DMS153 treated with DMSO at 0.1 percent for 48 hours (cell line): ENCODE measurements at regions not wholly inside any gene's neighbourhood (a gene's known extent, or its start where the extent isn't known, plus 50 kb on each side); places are given as distances from the start of the nearest gene placed in this dataset.

ENCODE experiments used
- DNase-seq: peaks from one replicate; lab custom pipeline; 2025; ENCODE audit not compliant: unreplicated experiment; lab: John Stamatoyannopoulos, UW

DNA sequence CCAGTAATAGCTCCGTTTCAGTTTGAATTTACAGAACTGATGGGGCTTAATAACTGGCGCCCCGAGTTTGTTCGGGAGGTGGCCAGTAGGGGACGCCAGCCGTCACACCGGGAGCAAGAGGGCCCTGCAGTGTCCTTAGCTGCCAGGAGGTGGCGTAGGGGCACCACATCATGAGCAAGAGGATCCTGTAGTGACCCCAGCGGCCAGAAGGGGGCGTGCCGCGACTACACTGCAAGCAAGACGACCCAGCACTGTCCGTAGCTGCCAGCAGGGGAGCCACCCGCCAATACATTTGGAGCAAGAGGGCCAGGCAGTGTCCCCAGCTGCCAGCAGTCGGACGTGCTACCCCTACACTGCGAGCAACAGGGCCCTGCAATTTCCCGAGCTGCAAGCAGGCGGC is 663.7 kb upstream of the B3GAT1 start:
- DNase-seq: no peak

DNA sequence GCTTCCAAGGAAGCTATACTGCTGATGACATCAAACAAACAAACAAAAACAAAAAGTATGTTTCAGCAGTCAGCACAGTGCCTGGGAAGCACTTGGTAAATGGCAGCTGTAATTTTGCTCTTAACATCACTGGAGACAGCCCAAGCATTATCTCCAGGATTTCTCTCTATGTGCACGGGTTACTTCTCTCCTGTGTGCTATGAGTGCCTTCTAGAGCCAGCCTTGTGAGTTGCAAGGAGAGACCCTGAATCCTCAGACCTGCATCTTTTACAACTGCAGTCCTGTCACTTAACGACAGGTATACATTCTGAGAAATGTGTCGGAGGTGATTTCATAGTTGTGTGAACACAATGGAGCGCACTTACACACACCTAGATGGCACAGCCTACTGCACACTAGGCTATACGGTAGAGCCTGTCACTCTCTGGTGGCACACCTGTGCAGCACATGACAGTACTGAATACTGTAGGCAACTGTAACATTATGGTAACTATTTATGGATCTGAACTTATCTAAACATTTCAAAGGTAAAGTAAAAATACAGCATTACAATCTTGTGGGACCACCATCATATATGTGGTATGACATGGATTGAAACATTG is 662.5 kb upstream of the B3GAT1 start:
- DNase-seq: peak; percentile 30

DNA sequence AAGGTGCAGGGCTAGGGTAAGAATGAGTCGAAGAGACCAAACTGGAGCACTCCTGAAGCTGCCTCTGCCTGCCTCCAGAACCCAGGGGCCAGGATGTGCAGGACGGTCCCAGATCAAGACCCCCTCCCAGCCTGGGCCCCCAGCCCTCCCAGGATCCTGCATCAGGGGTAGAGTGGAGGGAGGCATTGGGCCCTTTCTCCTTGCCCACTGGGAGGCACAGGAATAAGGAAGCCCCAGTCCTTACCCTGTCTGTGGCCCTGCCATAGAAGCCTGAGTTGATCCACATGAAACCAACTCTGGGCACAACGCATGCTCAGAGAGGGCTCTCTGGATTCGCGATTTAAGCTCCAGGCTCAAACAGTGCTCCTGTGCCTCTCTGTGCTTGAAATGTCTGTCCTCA is 661.8 kb upstream of the B3GAT1 start:
- DNase-seq: no peak

DNA sequence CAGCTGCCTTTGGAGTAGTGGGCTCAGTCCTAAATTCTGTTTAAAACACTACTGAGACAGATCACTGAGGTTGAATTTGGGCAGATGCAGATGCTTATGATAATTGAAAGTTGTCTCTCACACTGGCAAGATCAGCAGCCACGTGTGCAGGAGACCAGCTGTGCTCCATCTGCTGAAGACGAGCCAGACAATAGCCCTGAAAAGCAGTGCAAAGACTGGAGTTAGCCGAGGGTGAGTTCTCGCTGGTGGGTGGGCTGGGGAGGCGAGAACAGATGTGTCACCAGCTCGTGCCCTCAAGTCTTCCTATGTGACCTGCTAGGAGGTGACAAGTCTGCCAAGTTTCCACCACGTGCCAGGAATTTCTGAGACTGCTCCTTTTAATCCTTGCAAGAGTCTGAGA is 661.3 kb upstream of the B3GAT1 start:
- no peak for DNase-seq

DNA sequence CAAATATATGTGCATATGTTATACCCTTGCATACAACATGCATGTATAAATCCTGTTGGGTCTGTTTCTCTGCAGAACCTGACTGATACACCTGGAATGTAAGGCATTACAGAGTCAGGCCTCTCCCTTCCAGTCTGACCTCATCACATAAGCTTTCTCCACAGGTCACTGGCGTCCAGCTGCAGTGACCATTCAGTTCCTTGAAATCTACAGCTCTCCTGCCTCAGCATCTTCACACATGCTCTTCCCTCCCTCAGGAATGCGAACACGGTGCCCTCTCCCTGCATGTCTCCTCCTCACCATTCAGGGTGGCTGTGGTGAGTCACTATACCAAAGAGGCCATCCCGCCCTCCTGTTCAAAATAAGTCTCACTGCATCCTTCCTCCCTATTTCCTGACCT is 657.8 kb upstream of the B3GAT1 start:
- no peak for DNase-seq

DNA sequence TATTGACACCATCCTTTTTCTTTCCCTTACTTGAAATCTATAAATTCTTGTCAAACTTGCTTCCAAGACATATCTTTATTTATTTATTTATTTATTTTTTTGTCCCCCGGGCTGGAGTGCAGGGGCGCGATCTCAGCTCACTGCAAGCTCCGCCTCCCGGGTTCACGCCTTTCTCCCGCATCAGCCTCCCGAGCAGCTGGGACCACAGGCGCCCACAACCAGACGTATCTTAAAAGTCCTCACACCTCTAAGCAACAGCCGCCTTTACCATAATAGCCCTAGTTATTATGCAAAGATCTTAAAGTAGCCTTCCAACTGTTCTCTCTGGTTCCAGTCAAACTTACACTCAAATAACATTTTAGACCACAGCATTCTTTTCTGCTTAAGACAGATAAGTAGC is 657.0 kb upstream of the B3GAT1 start:
- DNase-seq: no peak

DNA sequence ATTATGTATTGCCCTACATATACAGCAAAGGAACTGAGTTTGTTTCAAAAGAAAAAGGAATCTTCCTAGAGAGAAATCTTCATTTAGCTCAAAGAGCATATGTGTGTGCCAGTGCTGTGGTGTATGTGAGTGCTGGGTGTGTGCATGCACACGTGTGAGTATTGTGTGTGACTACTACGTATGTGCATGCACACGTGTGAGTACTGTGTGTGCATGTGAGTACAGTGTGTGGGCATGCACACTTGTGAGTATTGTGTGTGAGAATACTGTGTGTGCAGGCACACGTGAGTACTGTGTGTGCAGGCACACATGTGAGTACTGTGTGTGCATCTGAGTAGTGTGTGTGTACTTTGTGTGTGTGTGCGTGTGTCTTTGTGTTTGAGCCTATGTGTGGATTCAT is 651.0 kb upstream of the B3GAT1 start:
- DNase-seq: no peak

DNA sequence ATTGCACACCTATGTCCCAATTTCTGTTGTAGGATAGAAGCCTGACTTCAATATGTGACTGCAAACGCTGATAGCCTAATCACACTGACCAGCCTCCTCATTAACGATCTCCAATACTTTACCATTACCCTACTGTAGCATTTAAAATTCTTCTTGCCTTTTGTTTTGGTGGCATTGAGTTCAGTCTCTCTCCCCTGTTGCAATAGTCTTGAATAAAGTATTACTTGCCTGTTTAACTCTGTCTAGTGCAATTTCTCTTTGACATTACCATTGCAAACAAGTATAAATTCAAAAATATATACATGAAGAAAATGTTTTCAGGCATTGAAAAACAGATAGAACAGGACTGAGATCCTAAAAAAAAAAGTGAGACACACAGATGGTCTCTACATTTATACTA is 649.1 kb upstream of the B3GAT1 start:
- DNase-seq: no peak

DNA sequence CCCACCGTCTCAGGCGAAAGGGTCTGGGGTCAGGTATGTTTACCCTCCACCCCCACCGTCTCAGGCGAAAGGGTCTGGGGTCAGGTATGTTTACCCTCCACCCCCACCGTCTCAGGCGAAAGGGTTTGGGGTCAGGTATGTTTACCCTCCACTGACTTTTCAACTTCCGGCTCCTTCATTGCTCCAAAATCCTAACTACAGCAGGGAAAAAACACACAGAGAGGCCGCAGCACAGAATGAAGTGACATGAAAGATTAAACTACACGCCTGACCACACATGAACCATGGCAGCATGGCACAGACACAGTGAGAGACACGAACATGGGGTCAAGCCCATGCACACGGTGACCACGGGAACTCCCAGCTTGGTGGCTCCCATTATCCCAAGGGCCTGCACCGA is 634.9 kb upstream of the B3GAT1 start:
- DNase-seq: no peak

DNA sequence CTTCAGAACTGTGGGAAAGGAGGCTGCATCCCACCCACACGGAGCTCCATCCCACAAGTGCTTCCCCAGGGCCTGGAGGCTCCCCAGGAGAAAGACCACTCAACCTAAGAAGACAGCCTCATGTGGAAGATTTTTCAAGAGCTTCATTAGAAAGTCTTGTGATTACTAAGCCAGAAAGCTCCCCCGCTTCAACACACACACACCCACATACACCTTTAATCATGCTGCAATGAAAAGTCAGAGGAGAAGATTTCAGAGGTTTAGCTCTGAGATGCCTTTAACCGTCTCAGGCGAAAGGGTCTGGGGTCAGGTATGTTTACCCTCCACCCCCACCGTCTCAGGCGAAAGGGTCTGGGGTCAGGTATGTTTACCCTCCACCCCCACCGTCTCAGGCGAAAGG is 634.5 kb upstream of the B3GAT1 start:
- DNase-seq: no peak

DNA sequence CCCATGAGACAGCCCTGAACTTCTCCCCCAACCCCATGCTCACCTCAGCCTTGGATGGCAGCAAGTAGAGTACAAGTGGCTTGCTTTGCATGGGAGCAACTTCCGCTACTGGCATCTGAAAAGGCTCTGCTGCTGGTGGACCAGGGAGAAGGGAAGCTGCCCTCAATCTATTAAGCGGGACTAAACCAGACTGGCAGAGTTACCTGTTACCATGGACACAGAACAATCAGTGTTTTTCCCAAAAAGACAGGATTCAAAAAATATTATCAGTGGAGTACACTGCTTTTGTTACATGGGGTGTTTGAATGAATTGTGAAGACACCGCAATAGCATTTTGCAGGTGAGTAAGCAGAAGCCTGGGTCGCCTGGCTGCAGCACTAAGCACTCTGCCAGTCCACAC is 631.4 kb upstream of the B3GAT1 start:
- DNase-seq: no peak

DNA sequence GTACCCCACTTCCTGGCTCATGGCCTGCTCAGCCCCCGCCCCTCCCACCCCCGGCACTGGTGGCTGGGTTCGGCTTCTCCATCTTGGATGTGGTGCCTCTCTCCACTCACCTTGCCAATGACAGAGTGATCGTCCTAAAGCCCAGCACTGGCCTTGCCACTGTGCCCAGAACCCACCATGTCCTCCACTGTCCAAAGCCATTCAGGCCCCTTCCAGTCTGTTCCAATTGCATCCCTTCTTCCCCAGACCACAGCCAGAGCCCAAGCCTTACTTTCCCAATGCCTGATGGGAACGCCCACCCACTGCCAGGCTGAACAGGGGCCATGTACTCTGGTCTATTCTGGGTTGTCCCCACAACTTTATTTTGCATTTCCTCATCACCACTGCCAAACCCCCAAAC is 625.8 kb upstream of the B3GAT1 start:
- no peak for DNase-seq

DNA sequence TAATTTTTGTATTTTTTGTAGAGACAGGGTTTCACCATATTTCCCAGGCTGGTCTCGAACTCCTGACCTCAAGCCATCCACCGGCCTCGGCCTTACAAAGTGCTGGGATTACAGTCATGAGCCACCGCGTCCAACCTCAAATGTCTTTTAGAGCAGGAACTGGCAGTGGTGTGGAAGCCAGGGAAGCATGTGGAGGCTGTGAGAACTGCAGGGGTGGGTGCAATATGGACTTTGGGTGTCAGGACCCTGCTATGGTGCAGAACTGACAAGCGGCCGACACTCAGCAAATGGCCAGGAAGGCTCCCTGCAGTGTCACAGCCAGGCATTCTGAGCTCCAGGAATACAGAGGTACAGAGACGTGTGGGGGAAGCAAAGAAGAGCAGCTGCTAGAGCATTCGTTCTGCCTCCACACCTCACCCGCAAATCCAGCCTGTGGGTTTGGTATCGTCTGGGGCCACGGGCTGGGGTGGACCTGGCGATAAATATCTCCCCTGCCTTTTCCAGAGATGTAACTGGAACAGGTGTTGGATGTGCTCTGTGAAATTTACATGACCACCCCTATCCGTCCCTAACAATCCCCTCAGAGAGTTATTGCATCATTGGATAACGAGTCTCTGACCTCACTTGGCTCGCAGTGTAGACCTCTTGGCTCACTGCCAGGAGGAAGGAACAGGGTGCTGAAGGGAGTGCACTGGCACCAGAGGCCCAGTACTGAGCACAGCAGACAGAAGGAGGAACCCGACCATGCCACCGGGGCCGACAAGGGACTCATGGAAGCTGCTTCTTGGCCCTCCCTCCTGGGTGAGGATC is 624.7 kb upstream of the B3GAT1 start:
- DNase-seq: no peak

DNA sequence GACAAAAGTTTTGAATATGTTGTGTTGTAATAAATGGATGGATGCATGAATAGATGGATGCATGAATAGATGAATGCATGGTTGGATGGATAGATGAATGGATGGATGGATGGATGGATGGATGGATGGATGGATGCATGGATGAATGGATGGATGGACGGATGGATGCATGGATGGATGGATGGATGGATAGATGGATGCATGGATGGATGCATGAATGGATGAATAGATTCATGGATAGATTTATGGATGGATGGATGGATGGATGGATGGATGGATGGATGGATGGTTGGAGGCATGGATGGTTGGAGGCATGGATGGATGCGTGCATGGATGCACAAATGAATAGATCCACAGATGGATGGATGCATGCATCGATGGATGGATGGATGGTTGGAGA is 623.2 kb upstream of the B3GAT1 start:
- DNase-seq: no peak

DNA sequence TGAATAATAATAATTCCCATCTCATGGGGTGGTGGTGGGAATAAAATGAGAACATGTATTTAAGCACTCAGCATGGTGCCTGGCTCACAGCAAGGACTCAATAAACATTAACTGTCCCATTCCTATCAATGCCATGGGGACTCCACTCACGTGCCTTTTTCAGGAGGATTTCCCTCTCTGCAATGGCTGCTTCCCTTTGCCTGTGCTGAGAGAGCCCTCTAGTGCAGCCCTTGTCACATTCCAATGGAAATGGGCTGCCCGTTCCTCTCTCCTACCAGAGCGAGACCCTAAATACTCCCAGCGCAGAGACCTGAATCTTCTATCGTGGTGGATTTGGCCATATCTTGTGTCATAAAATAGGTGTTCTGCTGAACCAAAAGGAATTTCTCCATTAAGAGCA is 621.5 kb upstream of the B3GAT1 start:
- peak; percentile 8 for DNase-seq

DNA sequence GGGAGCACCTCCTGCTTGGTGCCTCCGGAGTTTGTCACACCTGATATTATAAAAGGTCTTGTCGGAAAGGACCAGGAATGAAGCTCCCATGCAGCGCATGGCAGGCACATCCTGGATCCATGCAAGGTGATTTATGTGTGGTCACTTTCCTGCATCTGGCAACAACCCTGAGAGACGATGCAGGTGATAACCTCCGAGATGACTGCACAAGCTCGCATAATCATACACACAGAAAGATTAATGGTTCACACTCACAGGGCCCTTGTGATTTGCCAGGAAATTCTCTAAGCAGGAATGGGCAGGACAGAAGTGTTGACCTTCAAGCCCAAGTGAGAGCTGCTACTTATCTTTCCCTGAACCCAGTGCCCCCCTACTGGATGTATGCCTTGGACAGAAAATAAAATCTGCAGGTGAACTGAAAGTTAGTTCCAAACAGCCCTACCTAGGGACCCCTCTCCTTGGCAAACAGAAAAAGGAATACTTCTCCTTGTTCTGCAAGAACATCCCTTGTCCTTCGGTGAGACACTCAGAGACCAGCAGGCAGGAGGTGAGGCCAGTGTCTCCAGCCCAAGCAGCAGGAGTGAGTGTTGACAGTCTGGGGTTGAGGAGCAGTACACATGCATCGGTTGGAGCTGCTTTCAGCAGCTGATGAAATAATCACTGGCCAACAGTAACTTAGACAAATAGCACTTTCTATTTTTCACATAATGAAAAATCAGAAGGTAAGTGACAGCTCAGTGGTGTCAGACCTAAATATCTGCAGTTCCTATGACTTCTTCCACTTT is 619.4 kb upstream of the B3GAT1 start:
- no peak for DNase-seq

DNA sequence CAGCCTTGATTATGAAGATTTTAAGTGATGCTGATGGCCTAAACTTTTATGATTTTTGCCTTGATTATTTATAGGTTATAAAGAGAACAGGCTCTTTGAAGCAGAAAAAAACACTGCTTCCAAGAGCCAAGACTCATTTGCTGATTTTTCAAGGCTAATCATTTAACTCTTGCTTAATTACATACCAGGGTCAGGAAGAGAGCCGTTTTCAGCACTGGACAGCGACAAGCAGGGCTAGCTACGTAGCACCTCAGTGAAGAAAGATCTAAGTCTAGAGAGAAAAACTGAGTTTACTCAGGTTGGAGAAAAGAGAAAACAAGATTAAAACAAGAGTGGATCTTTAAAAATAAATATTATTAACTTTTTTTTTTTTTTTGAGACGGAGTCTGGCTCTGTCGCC is 615.4 kb upstream of the B3GAT1 start:
- no peak for DNase-seq

DNA sequence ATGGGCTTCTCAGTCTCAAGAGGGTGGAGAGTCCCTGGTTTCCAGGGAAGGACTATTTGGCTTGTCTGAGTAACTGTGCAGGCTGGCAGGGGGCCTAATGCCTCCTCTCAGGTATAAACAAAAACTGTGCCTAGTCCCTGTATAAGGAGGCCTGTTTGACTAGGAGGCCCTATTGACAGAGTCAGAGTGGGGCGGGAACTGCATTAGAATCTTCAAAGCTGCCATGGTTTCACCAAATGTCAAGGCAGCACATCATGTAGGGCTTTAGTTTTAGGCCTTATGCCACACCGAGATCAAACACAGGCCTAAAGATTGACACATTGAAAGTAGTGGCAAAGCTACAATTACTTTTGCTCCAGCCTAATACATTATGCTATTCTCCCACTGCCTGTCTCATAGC is 611.5 kb upstream of the B3GAT1 start:
- no peak for DNase-seq

DNA sequence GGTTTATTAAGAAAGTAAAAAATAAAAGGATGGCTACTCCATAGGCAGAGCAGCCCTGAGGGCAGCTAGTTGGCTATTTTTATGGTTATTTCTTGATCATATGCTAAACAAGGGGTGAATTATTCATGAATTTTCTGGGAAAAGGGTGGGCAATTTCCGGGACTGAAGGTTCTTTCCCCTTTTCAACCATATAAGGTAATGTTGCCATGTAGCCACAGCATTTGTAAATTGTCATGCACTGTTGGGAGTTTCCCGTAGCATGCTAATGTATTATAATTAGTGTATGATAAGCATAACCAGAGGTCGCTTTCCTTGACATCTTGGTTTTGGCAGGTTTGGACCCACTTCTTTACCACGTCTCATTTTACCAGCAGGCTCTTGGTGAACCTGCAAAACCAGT is 610.4 kb upstream of the B3GAT1 start:
- no peak for DNase-seq

DNA sequence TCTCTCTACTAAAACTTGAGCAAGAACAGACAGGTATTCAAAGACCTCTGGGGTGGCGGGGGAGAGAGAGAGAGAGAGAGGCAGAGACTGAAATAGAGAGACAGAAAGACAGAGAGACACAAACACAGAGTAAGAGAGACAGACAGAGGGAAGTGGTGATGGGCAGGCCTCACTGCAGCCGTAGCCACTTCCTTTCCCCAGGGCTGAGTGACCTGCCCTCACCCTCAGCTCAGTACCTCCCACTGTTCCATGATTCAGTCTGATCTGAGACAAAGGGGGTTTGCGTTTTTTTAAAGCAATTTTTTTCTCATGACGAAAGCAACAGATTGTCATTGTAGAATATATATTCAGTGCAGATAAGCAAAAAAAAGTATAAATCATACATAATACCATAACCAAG is 607.9 kb upstream of the B3GAT1 start:
- no peak for DNase-seq

DNA sequence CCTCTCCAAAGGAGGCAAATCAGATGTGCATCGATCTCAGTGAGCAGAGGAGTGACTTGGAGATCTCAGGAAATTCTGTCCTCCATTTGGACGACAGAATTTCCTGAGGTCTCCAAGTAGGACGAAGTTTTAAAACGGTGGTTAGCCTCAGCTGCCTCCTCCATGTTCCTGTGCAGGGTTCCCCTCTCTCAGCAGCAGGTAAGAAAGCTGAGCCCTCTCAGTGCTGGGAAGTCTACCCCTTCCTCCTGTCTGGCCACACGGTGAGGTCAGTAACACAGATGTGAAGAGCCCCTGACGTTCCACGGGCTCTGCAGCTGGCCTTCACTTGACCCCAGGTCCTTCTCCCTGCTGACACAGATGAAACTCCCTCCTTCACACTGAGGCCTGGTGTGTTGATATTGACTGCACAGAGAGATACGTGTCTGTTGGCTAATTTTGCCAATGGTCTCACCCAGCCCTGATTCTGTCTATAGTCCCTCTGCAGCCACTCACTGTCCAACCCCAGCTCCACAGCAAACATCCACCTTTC is 607.4 kb upstream of the B3GAT1 start:
- DNase-seq: no peak

DNA sequence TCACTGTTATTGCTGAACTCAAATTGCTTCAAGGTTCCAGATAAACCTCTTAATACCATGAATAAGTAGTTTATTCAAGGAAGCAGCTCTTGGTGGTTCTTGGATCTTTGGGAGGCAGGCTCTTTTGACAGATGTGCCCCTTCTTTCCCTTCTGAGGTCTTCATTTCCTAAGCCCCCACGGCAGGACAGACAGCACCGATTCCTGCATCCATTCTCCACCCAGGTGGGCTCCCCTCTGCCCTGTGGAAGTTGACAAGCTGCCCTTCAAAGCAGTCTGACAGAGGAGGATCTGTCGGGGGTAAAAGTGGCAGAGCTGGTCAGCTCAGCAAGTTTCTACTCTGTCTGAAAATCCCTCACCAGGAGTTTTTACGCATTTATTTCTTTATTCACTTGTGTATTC is 605.3 kb upstream of the B3GAT1 start:
- no peak for DNase-seq
